B cell (primary cell): ENCODE measurements at regions not wholly inside any gene's neighbourhood (a gene's known extent, or its start where the extent isn't known, plus 50 kb on each side); places are given as distances from the start of the nearest gene placed in this dataset.

Experiments used
- ATAC-seq: fragments of 200-7000 bp; cut with Tn5 transposase; one replicate; pipeline ENCODE4 v1.10.0; 2021; ENCODE audit warnings: low read depth, mild to moderate bottlenecking, moderate number of reproducible peaks, moderate library complexity
- CTCF ChIA-PET: fragments of 350-600 bp; sonication (Branson Sonifier 250); formaldehyde crosslinking; loops from one replicate; lab custom pipeline; 2021; ENCODE audit warnings: antibody characterized with exemption, inconsistent platforms; lab: Charles Lee
- POLR2A ChIA-PET: fragments of 350-600 bp; sonication (Branson Sonifier 250); formaldehyde crosslinking; loops from one replicate; lab custom pipeline; 2021; ENCODE audit warnings: antibody characterized with exemption; lab: Charles Lee
- DNase-seq: peaks from one replicate; pipeline ENCODE4 v3.0.0; 2013
- H2AFZ ChIP-seq: 2 replicates; pipeline ENCODE4 v1.6.1; 2012; ENCODE audit warnings: mild to moderate bottlenecking, low read depth, low read length; ENCODE audit not compliant: insufficient read depth, poor library complexity, severe bottlenecking
- H3K27ac ChIP-seq, 2 donors: 1 replicate in 1 of 2; 2 replicates in 1 of 2; pipeline ENCODE4 v1.5.1; 2012 to 2013; ENCODE audit warnings: low read length in 2 of 2, mild to moderate bottlenecking in 2 of 2, moderate library complexity in 1 of 2
- H3K27me3 ChIP-seq, 4 experiments: fragments of 200-600 bp in 1 of 4; sonication (generic) in 1 of 4; replicated peaks in 1 of 4; 1 replicate in 2 of 4; 2 replicates in 2 of 4; pipeline versions ENCODE4 v1.6.1 to v1.7.0; 2013 to 2016; ENCODE audit warnings: low read length in 3 of 4, mild to moderate bottlenecking in 2 of 4, mixed read lengths in 1 of 4, moderate library complexity in 1 of 4; ENCODE audit not compliant: insufficient read depth in 4 of 4, control insufficient read depth in 3 of 4; ENCODE audit errors: control extremely low read depth in 1 of 4
- H3K36me3 ChIP-seq, 2 experiments: replicated peaks in 1 of 2; 1 replicate in 1 of 2; 2 replicates in 1 of 2; pipeline versions ENCODE4 v1.6.1 to v1.7.1; 2013; ENCODE audit warnings: low read length in 1 of 2; ENCODE audit not compliant: insufficient read depth in 2 of 2, control insufficient read depth in 1 of 2; ENCODE audit errors: control extremely low read depth in 1 of 2, extremely low read depth in 1 of 2
- H3K4me1 ChIP-seq, 2 donors: fragments of 200-600 bp in 1 of 2; sonication (generic) in 1 of 2; 1 replicate in 1 of 2; 2 replicates in 1 of 2; pipeline versions ENCODE4 v1.5.1 to v1.6.1; 2013 to 2017; ENCODE audit warnings: low read length in 2 of 2; ENCODE audit not compliant: control insufficient read depth in 2 of 2, insufficient read depth in 2 of 2
- H3K4me2 ChIP-seq: replicated peaks from 2 replicates; pipeline ENCODE3; 2012; ENCODE audit warnings: mild to moderate bottlenecking, low read depth, low read length; ENCODE audit not compliant: poor library complexity, severe bottlenecking
- H3K4me3 ChIP-seq, 5 experiments: fragments of 200-600 bp in 1 of 5; sonication (generic) in 1 of 5; 1 replicate in 3 of 5; 2 replicates in 2 of 5; pipeline versions ENCODE4 v1.5.1 to v1.7.0; 2011 to 2016; ENCODE audit warnings: low read length in 4 of 5, mild to moderate bottlenecking in 4 of 5, low read depth in 2 of 5, control low read depth in 1 of 5, moderate library complexity in 1 of 5; ENCODE audit not compliant: insufficient read depth in 1 of 5; ENCODE audit errors: control extremely low read depth in 1 of 5, extremely low read depth in 1 of 5
- H3K79me2 ChIP-seq: fragments of 200-600 bp; sonication (generic); one replicate; pipeline ENCODE4 v1.6.0; 2016; ENCODE audit warnings: low read length; ENCODE audit not compliant: control insufficient read depth, insufficient read depth
- H3K9ac ChIP-seq: fragments of 200-600 bp; sonication (generic); 2 replicates; pipeline ENCODE4 v1.6.1; 2017; ENCODE audit warnings: mild to moderate bottlenecking, low read length, moderate library complexity
- H3K9me3 ChIP-seq, 3 donors: one replicate each; pipeline versions ENCODE4 v1.6.1 to v1.7.1; 2013; ENCODE audit warnings: low read length in 2 of 3; ENCODE audit not compliant: control insufficient read depth in 2 of 3, insufficient read depth in 1 of 3; ENCODE audit errors: control extremely low read depth in 1 of 3
- H4K20me1 ChIP-seq: 2 replicates; pipeline ENCODE4 v1.6.0; 2012; ENCODE audit warnings: mild to moderate bottlenecking, low read length; ENCODE audit not compliant: insufficient read depth, control insufficient read depth, poor library complexity, severe bottlenecking
- H3K27ac Mint-ChIP-seq: one replicate; pipeline ENCODE4 v1.8.0; 2021; ENCODE audit warnings: mixed read lengths
- H3K27me3 Mint-ChIP-seq: one replicate; pipeline ENCODE4 v1.8.0; 2021; ENCODE audit warnings: mixed read lengths
- H3K4me1 Mint-ChIP-seq: one replicate; pipeline ENCODE4 v1.8.0; 2021; ENCODE audit warnings: mixed read lengths
- H3K4me3 Mint-ChIP-seq: one replicate; pipeline ENCODE4 v1.8.0; 2021; ENCODE audit warnings: mixed read lengths
- H3K9me3 Mint-ChIP-seq: one replicate; pipeline ENCODE4 v1.8.0; 2022; ENCODE audit warnings: mixed read lengths; ENCODE audit not compliant: insufficient read depth
- CTCF ChIP-seq: fragments of 200-600 bp; IDR thresholded peaks from one replicate; pipeline ENCODE4 v1.8.0; 2022; ENCODE audit warnings: antibody characterized with exemption, mild to moderate bottlenecking
- EZH2 ChIP-seq: IDR thresholded peaks from 2 replicates; pipeline ENCODE4 v1.6.1; 2012; ENCODE audit warnings: borderline replicate concordance, low read depth, mild to moderate bottlenecking, moderate library complexity, low read length; ENCODE audit not compliant: insufficient read depth, poor library complexity, severe bottlenecking
- WGBS: methylation state at CpG from one replicate; pipeline ENCODE4 v1.1.5; 2013; ENCODE audit warnings: missing lambda C conversion rate; ENCODE audit not compliant: insufficient coverage; 5-methylcytosine and 5-hydroxymethylcytosine counted together
- intact Hi-C: fragments of 100-400 bp; cut with micrococcal nuclease; formaldehyde crosslinking; loops from one replicate; pipeline ENCODE4 v1.10.0; 2022

GRCh38 chr2:71801969-71802368 is 345.7 kb downstream of the CYP26B1 start:
- Histone ChIP-seq H3K36me3 (no peaks in the 10 kb centered on the region), H4K20me1 (no peaks in the 10 kb centered on the region), H3K27me3 (no peaks in the 10 kb centered on the region), H3K79me2 (no peaks in the 10 kb centered on the region), H3K27ac (no peak overlapping the region), H3K4me2 (no peak overlapping the region), H3K4me3 (no peak overlapping the region), H3K9ac (no peak overlapping the region), H3K4me1 (no peaks in the 10 kb centered on the region), H3K9me3 (no peaks in the 10 kb centered on the region), H2AFZ (no peak overlapping the region)
- DNase-seq (no peak), ATAC-seq (no peak)
- WGBS, result 77% methylated on average over 7 of the region's 8 CpGs
- TF ChIP-seq CTCF, result no peak
- no peak for TF ChIP-seq EZH2
- ChIA-PET POLR2A (no interaction called here), CTCF (no interaction called here)
- Mint-ChIP-seq H3K4me1 (no peaks in the 10 kb centered on the region), H3K4me3 (no peak overlapping the region), H3K27ac (no peak overlapping the region), H3K9me3 (no peaks in the 10 kb centered on the region), H3K27me3 (no peaks in the 10 kb centered on the region)
- intact Hi-C loops, result no loop called here

GRCh38 chr2:71801556-71801955 is 346.1 kb downstream of the CYP26B1 start:
- no peak overlapping the region for H3K27ac ChIP-seq
- no peak overlapping the region for H3K9ac ChIP-seq
- no peak overlapping the region for H3K4me3 ChIP-seq
- no peaks in the 10 kb centered on the region for H3K27me3 ChIP-seq
- H3K27me3 Mint-ChIP-seq, result no peaks in the 10 kb centered on the region
- no peak overlapping the region for H3K4me2 ChIP-seq
- no peak overlapping the region for H2AFZ ChIP-seq
- 92% methylated on average over 2 of the region's 3 CpGs for WGBS
- no peak overlapping the region for H3K4me3 Mint-ChIP-seq
- ChIA-PET POLR2A (no interaction called here), CTCF (no interaction called here)
- H3K36me3 ChIP-seq, result no peaks in the 10 kb centered on the region
- no peaks in the 10 kb centered on the region for H3K9me3 ChIP-seq
- no peaks in the 10 kb centered on the region for H3K9me3 Mint-ChIP-seq
- no peak for ATAC-seq
- DNase-seq, result no peak
- no peak overlapping the region for H3K27ac Mint-ChIP-seq
- H3K4me1 Mint-ChIP-seq, result no peaks in the 10 kb centered on the region
- no peaks in the 10 kb centered on the region for H3K4me1 ChIP-seq
- H4K20me1 ChIP-seq, result no peaks in the 10 kb centered on the region
- intact Hi-C loops, result no loop called here
- TF ChIP-seq EZH2 (no peak), CTCF (no peak)
- no peaks in the 10 kb centered on the region for H3K79me2 ChIP-seq
